Epithelial cell of prostate (primary cell): ENCODE measurements at regions not wholly inside any gene's neighbourhood (a gene's known extent, or its start where the extent isn't known, plus 50 kb on each side); places are given as distances from the start of the nearest gene placed in this dataset.
A peak's percentile ranks its signal among the peaks of the same experiment; 100 is the strongest.

Experiments used
- DNase-seq: peaks from one replicate; pipeline ENCODE4 v3.0.0-alpha.2; 2011; ENCODE audit warnings: low read depth, low spot score
- H3K27ac ChIP-seq: fragments of 450-650 bp; 2 replicates; pipeline ENCODE4 v1.5.1; 2017; ENCODE audit warnings: mild to moderate bottlenecking

GRCh38 chr6:130661077-130661476 lies 166.1 kb upstream of the SMLR1 start:
- DNase-seq = no peak
- no peak overlapping the region for H3K27ac ChIP-seq

DNA sequence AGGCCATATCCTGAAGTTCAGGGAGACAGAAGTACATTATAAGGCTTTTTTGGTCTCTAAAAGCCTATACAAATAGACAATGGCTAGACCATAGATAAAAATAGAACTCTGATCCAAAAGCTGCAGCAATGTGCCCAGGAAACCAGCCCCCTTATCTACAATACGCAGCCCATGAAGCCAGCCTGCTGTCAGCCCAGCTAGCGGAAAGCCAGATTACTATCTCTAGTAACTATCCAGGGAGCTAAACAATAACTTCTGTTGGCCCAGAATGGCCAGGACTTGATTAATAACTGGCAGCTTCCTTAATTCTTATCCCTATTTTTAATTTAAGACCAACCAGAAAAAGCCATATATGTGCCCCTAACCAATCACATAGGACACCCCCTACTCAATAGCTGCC lies 160.4 kb upstream of the SMLR1 start:
- no peak for DNase-seq
- no peak overlapping the region for H3K27ac ChIP-seq

DNA sequence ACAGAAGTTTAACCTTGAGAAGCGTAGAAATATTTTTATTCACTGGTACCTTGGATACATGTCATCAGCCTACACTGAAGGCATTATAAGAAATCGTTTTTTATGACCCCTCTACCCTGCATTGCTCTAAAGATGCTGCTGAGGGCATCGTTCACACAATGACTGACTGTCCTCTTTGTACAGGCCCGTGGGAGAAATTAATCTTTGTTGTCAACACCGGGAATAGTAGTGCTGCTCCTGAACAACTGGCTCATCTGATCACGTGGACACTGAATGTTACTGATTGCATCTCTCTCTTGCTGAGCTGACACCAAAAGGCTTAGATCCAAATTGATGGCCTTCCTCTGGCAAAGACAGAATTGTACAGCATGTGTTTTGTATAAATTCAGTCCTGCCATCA lies 157.1 kb upstream of the SMLR1 start:
- DNase-seq = no peak
- no peak overlapping the region for H3K27ac ChIP-seq

DNA sequence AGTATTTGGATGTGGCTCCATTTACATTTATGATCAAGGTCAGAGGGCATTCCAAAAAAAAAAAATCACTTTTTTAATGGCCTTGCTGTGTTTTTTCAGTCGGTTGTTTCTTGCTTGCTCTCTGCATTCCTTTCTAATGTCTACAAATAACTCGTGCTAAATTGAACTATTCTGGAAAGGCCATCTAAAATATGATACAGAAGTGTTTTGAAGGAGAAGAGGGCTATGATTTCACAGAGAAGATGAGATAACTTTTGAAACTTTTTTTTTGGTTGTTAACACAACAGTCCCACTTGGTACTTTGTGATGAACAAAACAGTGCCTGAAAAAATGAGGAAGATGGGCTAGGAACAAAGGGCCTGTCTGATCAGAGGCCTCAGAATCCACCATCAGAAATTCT lies 156.1 kb upstream of the SMLR1 start:
- no peak overlapping the region for H3K27ac ChIP-seq
- no peak for DNase-seq

DNA sequence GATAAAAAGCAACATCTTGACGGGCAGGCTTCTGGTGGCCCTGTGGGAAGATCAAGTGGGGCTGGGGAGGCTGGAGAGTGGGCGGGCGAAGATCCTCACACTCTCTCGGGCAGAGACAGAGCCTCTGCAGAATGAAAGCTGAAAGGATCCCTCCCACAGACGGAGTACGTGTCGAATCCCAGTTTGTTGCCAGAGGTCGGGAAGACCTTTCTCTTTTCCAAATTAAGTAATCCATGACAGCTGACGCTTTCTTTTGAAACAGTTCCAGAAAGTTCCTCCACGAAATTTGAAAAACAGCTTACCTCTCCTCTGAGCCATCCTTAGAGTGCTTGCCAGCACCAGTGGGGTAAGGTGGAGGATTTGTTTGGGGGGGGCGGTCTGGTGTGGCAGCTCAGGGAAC lies 155.6 kb upstream of the SMLR1 start:
- no peak for DNase-seq
- H3K27ac ChIP-seq = no peak overlapping the region

GRCh38 chr6:130672153-130672552 lies 155.1 kb upstream of the SMLR1 start:
- no peak overlapping the region for H3K27ac ChIP-seq

DNA sequence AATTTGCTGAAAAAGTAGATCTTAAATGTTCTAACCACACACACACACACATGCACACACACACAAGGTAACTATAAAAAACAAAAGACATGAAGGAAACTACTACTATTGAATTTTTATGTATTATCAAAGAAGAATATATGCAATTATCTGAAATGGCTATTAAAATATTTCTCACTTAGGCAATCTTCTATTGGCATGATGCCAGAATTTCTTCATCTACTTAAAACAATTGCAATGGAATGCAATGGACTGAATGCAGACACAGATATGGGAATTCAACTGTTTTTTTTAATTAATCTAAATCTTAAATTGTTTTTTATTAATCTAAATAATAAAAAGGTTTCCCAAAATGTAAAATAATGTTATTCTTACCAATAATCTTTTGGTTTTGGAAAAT lies 152.6 kb upstream of the SMLR1 start:
- no peak overlapping the region for H3K27ac ChIP-seq
- DNase-seq = no peak

More at GRCh38 chr6:130672153-130672552, 155.1 kb upstream of the SMLR1 start:
- DNase-seq = no peak

DNA sequence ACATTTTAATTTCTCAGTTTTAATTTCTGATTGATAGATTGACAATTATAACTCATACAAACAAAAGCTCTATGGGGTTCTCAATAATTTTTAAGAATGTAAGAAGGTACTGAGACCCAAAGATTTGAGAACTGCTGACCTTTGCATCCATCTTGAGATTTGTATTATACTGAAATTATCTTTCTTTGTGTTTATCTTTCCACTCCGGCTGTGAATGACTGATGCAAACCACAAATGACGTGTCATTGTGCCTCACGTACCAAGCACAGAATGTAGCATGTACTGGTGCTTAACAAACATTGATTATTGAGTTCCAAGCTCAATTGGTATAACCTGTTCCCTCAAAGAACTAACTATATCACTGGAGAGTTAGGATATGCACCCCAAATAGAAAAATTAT lies 152.1 kb upstream of the SMLR1 start:
- peak; percentile 26 for DNase-seq

GRCh38 chr6:130676077-130676772 lies 151.0 kb upstream of the SMLR1 start:
- H3K27ac ChIP-seq = no peak overlapping the region
- DNase-seq = no peak

More for the DNA sequence above, 152.1 kb upstream of the SMLR1 start:
- H3K27ac ChIP-seq = no peak overlapping the region

DNA sequence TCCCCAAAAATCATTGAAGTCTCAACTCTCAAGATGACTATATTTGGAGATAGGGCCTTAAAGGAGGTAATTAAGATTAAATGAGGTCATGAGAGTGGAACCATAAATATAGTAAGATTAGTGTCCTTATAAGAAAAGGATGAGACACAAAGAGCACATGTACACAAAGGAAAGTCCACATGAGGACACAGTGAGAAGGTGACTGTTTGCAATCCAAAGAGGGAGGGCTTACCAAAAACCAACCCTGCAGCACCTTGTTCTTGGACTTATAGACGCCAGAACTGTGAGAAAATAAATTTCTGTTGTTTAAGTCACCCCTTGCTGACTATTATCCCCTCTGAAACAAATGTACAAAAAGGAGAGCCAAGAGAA lies 150.4 kb upstream of the SMLR1 start:
- DNase-seq = no peak

DNA sequence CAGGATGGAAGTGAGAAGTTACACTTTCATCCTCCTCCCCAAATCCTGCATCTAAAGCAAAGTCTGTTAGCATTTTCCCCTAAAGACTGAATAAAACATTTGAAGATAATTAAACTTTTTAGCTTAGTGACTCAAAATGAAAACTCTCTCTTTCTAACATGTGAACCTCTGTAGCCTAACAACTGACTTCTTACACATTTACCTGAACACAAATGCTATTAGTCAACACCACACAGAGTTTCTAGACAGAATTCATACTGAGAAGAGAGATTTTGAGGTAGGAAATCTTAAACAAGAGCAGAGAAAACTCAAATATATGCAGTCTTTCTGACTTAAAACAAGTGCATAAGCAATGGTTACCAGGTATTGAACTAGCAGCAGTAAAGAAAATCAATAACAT lies 149.9 kb upstream of the SMLR1 start:
- DNase-seq = no peak

More for the DNA sequence above, 150.4 kb upstream of the SMLR1 start:
- no peak overlapping the region for H3K27ac ChIP-seq

GRCh38 chr6:130677766-130678165 lies 149.4 kb upstream of the SMLR1 start:
- H3K27ac ChIP-seq = no peak overlapping the region
- DNase-seq = no peak

More for the DNA sequence above, 149.9 kb upstream of the SMLR1 start:
- no peak overlapping the region for H3K27ac ChIP-seq

DNA sequence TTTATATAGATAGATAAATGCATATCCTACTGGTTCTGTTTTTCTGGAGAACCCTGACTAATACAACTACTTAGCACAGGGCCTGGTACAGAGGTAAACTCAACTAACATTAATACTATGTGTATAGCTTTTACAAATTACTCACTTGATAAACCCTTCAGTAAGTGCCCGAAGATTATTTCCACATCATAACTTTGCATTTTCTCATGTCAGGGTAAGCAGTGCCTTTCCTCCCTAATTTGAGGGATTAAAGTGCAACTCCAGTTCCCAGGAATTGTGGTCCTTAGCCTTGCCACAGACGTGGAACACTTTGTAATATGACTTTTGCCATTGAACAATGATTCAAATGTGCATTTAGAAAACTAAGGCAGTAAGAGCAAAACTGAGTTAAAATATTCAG lies 147.5 kb upstream of the SMLR1 start:
- no peak overlapping the region for H3K27ac ChIP-seq
- no peak for DNase-seq

GRCh38 chr6:130680116-130680515 lies 147.1 kb upstream of the SMLR1 start:
- H3K27ac ChIP-seq = no peak overlapping the region
- peak; percentile 51 for DNase-seq

DNA sequence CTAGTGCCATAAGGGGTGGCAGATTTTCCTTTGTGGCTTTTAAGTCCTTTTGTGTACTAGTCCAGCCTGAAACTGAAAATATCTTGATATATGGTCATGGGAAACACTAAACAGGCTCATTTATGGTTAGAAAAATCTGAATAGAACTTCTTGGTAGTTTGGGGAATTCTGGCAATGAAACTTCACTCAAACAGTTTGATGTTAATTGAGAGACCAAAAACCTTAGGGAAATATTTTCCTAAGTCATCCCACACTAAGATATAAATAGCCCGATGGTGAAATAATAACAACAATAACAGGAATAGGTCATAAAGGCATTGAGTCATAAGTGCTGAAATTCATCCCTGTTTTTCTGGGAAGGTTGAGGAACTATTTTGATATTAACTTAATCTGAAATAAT lies 146.2 kb upstream of the SMLR1 start:
- no peak for DNase-seq
- H3K27ac ChIP-seq = no peak overlapping the region

- no peak overlapping the region for H3K27ac ChIP-seq
- DNase-seq = no peak
These were observed 145.1 kb upstream of the SMLR1 start for GRCh38 chr6:130682066-130682465.

DNA sequence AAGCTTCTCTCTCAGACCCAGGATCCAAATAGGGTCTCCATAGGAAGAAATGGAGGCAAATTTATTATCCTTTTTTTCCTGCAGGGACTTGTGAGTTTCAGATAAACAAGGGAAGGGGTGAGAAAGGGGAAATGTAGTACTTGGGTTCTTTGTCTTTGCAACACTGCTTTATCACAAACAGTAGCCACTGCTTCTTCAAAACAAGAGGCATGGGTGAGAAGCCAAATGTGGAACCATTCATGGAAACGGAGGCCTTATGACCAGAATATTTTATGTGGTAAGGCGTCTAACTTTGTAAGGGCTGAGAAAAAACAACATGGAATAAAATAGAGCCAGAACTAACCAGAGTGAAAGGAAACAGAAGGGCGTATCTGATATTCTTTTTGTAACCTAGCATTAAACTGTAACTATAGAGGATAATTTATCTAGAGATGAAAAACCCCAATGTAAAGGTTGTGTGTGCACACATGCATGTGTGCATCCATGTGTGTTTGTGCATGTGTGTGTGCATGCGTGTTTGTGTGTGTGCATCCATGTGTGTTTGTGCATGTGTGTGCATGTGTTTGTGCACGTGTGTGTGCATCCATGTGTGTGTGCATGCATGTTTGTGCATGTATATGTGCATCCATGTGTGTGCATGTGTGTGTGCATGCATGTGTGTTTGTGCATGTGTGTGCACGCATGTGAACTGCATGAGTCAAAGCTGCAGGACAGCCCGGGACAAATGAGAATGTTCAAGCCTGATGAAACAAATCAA lies 143.3 kb upstream of the SMLR1 start:
- DNase-seq = no peak
- H3K27ac ChIP-seq = no peak overlapping the region

DNA sequence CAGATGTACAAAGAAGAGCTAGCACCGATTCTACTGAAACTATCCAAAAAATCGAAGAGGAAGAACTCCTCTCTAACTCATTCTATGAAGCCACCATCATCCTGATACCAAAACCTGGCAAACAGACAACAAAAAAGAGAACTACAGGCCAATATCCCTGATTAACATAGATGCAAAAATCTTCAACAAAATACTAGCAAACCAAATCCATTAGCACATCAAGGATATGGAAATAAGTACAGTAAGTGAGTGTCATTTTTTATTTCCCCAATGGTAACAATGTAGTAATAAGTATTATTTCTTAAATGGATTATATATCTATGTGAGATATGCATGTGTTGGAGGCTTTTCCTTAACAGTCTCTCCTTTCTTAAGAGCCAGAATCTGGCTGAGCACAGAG lies 134.5 kb upstream of the SMLR1 start:
- DNase-seq = no peak
- H3K27ac ChIP-seq = no peak overlapping the region

DNA sequence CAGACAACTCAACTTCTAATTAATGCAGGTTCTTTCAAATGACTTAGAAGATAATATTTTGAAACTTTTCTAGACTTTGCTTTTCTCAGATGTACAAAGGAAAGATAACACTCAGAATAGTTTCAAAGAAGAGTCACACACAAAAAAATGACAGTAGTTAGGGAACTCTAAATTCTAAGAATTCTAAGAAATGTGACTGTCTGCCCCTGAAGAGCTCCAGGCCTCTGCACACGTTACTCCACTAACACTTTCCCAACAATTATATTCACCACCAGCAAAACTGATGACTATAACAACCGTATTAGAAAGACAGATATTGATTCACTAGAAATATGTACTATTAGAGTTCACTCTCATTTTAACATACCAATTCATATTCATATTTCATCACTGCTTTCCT lies 133.3 kb upstream of the SMLR1 start:
- no peak for DNase-seq
- H3K27ac ChIP-seq = no peak overlapping the region

DNA sequence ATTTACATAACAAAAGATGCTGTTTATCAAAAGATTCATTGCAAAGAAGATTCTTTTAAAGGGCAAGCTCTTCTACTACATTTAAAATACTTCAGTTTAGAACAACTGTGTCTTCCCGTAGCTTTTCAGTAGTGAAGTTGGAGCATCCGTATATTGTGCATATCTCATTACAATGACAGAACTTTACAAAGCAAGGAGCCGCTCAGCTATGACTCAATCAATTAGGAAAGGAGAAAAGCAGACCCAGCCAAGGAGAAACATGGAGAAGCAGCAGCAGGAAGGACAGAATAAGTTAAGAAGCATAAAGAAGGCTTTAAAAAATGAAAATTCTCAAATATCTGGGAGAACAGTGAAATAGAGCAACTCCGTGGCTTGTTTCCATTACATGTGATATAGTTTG lies 132.6 kb upstream of the SMLR1 start:
- DNase-seq = no peak
- no peak overlapping the region for H3K27ac ChIP-seq

DNA sequence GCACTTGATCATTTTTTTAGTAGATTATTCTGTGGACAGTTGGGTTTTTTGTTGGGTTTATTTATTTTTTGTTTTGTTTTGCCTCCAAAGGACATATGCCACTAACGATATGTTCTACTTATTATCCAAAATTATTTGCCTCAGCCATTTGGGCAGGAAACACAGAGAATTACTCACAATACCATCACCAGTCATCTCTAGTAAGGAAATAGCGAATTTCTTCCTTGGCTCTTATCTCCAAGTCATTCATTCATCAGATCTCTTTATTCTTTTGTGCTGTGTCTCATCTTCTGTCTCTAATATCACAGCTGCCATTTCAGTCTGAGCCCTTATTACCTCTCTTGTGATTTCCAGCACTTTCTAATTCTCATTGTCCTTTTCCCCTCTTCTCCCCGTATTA lies 130.4 kb upstream of the SMLR1 start:
- H3K27ac ChIP-seq = no peak overlapping the region
- no peak for DNase-seq
